Suppressor macrophage (primary cell): ENCODE measurements at regions not wholly inside any gene's neighbourhood (a gene's known extent, or its start where the extent isn't known, plus 50 kb on each side); places are given as distances from the start of the nearest gene placed in this dataset.
"Not testable (repeated sequence)": the region's sequence is repeated elsewhere in the genome, so short reads cannot be mapped to it uniquely, and the experiment has no call there.

Experiments used
- DNase-seq, 4 experiments: peaks; one replicate each; pipeline ENCODE4 v3.0.0-alpha.2; 2020 to 2022

- no peak for DNase-seq
Observed at GRCh38 chr3:102936511-102937045, 501.8 kb downstream of the ZPLD1 start.

DNA sequence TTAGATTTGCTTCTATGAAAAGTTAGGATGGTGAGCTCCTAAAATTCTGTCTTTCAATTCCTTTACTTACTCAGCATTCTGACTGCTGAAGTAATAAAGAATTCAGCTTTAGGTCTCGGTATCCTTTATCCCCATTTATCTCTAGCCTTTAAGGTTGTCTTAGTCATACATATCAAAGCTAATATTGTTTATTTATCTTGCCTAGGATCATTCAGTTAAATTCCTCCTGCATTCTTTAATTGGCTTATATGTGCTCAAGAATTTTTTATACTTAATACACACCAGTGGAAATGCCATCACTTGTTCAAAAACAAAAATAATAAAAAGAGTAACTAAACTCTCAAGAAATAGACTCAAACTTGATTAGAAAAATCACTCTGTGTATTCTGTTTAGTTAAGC lies 507.0 kb downstream of the ZPLD1 start:
- no peak for DNase-seq

DNA sequence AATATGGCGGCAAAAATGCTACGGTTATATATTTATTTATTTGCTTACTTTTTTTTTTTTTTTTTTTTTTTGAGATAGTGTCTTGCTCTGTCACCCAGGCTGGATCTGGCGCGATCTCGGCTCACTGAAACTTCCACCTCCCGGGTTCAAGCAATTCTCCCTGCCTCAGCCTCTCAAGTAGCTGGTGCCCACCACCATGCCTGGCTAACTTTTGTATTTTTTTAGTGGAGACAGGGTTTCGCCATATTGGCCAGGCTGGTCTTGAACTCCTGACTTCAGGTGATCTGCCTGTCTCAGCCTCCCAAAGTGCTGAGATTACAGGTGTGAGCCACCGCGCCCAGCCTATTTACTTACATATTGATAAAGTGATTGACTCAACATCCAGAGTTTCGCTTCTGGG lies 511.6 kb downstream of the ZPLD1 start:
- DNase-seq, result not testable (repeated sequence)

GRCh38 chr3:102972350-102972749 lies 537.5 kb downstream of the ZPLD1 start:
- no peak for DNase-seq

GRCh38 chr3:102974333-102974732 lies 539.5 kb downstream of the ZPLD1 start:
- DNase-seq, result no peak

GRCh38 chr3:102979191-102979590 lies 544.4 kb downstream of the ZPLD1 start:
- DNase-seq, result no peak

GRCh38 chr3:102979682-102980354 lies 545.0 kb downstream of the ZPLD1 start:
- no peak for DNase-seq

DNA sequence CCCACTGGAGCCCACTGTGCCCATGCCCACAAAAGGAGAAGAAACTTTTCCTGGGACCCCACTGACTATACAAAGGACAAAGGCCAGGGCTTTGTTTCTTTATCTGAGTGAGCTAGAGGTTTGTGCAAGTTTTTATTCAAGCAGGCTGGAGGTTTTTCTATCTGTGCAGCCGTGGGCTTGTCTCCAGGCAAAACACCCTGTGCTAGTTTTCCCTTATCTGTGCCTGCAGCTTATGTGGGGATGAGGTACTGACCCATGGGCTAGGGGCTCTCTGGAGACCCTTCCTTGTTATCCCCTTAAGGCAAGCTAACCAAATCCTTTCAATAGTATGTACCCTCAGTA lies 545.5 kb downstream of the ZPLD1 start:
- no peak for DNase-seq

- DNase-seq, result no peak
Observed at GRCh38 chr3:103002425-103003176, 567.8 kb downstream of the ZPLD1 start.

GRCh38 chr3:103006526-103007183 lies 571.8 kb downstream of the ZPLD1 start:
- DNase-seq, result no peak

- DNase-seq, result no peak
Observed at GRCh38 chr3:103009609-103010008, 574.8 kb downstream of the ZPLD1 start.

GRCh38 chr3:103025880-103026279 lies 591.1 kb downstream of the ZPLD1 start:
- no peak for DNase-seq

DNA sequence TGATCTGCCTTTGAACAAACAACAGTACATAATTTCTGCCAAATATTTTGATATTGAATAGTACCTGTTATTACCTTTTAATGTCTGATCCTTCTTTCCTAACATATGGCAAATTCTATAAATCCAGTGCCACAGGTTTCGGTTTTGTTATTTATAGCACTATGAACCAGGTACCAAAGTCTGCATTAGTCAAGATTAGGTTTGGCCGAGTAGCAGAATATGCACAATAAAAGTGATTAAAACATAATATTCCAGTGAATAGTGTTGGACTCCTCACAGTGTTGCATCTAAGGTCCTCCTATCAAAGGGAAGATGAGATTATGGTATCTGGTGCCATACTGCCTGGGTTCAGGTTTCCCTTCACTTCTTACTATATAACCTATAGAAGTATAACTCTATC lies 599.0 kb downstream of the ZPLD1 start:
- no peak for DNase-seq

DNA sequence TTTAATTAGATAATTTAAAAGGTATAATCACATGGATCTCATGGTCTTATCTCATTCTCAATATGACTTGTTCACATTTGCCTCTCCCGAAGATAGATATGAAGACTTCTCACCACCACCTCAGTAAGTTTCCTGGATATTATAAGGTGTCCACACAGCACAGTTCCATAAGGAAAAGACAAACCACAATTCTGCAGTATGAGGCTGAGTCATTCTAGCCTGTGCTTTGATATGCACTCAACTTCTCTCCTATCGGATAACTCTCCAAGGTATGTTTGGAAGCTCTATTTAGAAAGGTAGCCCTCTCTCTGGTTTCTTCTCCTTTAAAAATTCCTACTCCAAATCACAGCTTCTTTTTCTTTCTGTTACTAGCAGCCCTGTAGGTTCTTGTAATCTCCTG lies 612.8 kb downstream of the ZPLD1 start:
- no peak for DNase-seq

DNA sequence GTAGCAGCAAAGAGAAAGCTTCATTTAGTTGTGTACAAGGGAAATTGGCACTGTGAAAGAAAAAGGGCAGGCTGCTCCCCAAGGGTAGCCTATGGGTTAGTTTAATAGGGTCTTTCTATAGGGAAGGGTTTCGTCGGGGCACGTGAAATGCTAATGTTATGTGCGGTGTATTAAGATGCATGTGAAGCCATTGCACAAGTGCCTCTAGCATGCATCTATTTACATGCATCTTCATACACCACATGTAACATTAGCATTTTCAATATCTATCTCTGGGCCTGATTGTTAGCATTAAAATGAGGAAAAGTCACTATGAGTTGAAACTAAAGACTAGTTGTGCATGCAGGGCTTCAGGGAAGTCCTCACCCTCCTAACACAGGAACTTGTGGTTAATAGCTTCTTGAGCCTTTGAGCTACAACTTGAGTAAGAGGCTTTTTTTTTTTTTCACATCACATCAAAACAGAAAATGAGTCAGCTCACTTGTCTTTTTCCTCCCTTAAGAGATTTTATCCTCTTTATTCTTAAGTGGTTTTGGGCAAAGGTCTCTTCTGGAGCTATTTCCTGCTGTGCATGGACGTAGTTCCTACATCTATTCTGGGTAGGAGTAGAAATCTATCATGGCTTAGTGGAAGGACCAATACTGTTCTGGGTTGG lies 613.4 kb downstream of the ZPLD1 start:
- peak; percentile 49 to 86 (median 70) for DNase-seq

DNA sequence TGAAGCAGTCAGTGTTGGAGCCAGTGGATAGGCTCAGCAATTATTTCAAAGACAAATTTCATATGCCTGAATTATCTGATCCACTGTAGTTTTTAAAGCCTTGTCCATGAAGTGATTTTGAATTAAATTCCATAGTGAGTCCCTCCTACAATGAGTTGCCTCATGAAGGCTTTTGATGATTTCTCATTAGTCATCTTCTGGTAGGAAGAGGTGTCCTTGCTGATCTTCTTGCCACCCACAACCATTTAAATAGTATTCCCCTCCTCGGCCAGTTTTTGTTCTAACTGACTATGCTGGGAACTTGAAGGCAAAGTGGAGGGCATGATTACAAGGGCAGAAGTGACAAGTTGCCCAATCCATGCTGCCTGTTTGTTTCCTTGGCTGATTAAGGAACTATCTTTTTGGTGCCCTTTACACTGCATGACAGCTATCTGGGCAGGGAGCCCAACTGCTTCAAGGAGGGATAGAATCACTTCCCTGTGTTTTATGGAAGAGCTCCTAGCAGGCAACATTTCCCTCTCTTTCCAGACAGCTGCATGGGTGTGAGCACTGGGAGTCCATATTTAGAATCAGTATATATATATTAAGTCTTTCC lies 617.5 kb downstream of the ZPLD1 start:
- DNase-seq, result peak; percentile 79 to 94 (median 90)

GRCh38 chr3:103055021-103055520 lies 620.3 kb downstream of the ZPLD1 start:
- no peak for DNase-seq

GRCh38 chr3:103056542-103056941 lies 621.7 kb downstream of the ZPLD1 start:
- DNase-seq, result no peak

DNA sequence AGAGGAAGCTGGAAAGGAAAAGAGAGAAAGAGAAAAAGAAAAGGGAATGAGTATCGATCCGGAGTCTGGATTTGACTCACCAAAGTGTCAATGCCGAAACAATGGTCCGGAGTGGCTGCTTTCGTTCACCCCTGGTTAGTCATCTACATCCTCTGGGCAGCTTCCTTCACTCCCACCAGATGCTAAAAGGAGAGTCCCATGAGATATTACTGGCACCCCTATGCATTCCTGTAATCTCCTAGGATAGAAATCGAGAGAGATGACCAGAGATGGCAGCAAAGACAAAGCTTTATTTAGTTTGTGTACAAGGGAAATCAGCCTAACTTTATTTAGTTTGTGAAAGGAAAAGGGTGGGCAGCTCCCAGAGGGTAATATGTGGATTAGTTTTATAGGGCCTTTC lies 622.2 kb downstream of the ZPLD1 start:
- no peak for DNase-seq

DNA sequence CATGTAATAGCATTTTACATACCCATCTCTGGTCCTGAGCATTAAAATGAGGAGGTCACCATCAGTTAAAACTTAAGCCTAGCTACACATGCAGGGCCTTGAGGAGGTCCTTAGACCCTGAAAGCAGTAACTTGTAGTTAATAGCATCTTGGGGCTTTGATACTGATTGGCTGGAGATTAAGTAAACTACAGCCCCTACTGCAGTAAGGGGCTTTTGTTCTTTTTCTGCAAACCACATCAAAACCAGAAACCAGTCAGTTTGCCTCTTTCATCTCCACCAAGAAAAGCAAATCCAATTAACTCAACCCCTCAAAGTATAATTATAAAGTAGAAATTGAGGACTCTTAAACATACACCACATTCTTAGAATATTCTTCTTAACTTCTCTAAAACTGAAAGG lies 622.7 kb downstream of the ZPLD1 start:
- DNase-seq, result no peak

- DNase-seq, result no peak
Observed at GRCh38 chr3:103059432-103059831, 624.6 kb downstream of the ZPLD1 start.

GRCh38 chr3:103060242-103060641 lies 625.4 kb downstream of the ZPLD1 start:
- no peak for DNase-seq

GRCh38 chr3:103067963-103068362 lies 633.1 kb downstream of the ZPLD1 start:
- DNase-seq, result no peak
